Muscle of leg (tissue), 3 donors: ENCODE measurements at regions not wholly inside any gene's neighbourhood (a gene's known extent, or its start where the extent isn't known, plus 50 kb on each side); places are given as distances from the start of the nearest gene placed in this dataset.

Source experiments
- DNase-seq: peaks from one replicate; pipeline ENCODE4 v3.0.0; 2013
- H3K27ac ChIP-seq: one replicate; pipeline ENCODE4 v1.5.1; 2013; ENCODE audit warnings: mild to moderate bottlenecking, low read length, control low read depth
- H3K27me3 ChIP-seq: one replicate; pipeline ENCODE4 v1.6.1; 2013; ENCODE audit warnings: low read length; ENCODE audit not compliant: control insufficient read depth, insufficient read depth
- H3K36me3 ChIP-seq: one replicate; pipeline ENCODE4 v1.6.1; 2013; ENCODE audit warnings: low read length; ENCODE audit not compliant: control insufficient read depth, insufficient read depth
- H3K4me1 ChIP-seq: one replicate; pipeline ENCODE4 v1.6.1; 2013; ENCODE audit warnings: low read length; ENCODE audit not compliant: control insufficient read depth, insufficient read depth
- H3K4me3 ChIP-seq: one replicate; pipeline ENCODE4 v1.5.1; 2013; ENCODE audit warnings: low read length, control low read depth
- H3K9me3 ChIP-seq: replicated peaks from 2 replicates; pipeline ENCODE4 v1.6.1; 2013; ENCODE audit warnings: low read depth, low read length; ENCODE audit not compliant: control insufficient read depth
- WGBS: methylation state at CpG from one replicate; pipeline ENCODE4 v1.1.5; 2013; ENCODE audit warnings: missing lambda C conversion rate; ENCODE audit not compliant: insufficient coverage; 5-methylcytosine and 5-hydroxymethylcytosine counted together

GRCh38 chr15:95584088-95584487 is 746.4 kb upstream of the NR2F2 start:
- H3K27ac ChIP-seq: no peak overlapping the region
- H3K4me1 ChIP-seq: no peaks in the 10 kb centered on the region
- no peak overlapping the region for H3K4me3 ChIP-seq
- no peaks in the 10 kb centered on the region for H3K27me3 ChIP-seq
- no peaks in the 10 kb centered on the region for H3K36me3 ChIP-seq
- no peaks in the 10 kb centered on the region for H3K9me3 ChIP-seq
- no peak for DNase-seq

- WGBS: no CpG with 5 or more reads among the region's 2 CpGs
- H3K36me3 ChIP-seq: no peaks in the 10 kb centered on the region
- DNase-seq: peak; percentile 62
Measured at GRCh38 chr15:95588056-95588455, 742.4 kb upstream of the NR2F2 start.

GRCh38 chr15:95590533-95591044 is 739.9 kb upstream of the NR2F2 start:
- no CpG with 5 or more reads among the region's 5 CpGs for WGBS
- Histone ChIP-seq H3K36me3 (no peaks in the 10 kb centered on the region), H3K27me3 (no peaks in the 10 kb centered on the region), H3K27ac (no peak overlapping the region), H3K4me3 (no peak overlapping the region), H3K9me3 (no peaks in the 10 kb centered on the region), H3K4me1 (peaks cover 3% of the 10 kb centered on the region)
- no peak for DNase-seq

More at GRCh38 chr15:95588056-95588455, 742.4 kb upstream of the NR2F2 start:
- Histone ChIP-seq H3K4me3 (no peak overlapping the region), H3K4me1 (no peaks in the 10 kb centered on the region), H3K27me3 (no peaks in the 10 kb centered on the region), H3K27ac (no peak overlapping the region), H3K9me3 (no peaks in the 10 kb centered on the region)

- no peaks in the 10 kb centered on the region for H3K36me3 ChIP-seq
- H3K27me3 ChIP-seq: no peaks in the 10 kb centered on the region
- peaks cover 3% of the 10 kb centered on the region for H3K4me1 ChIP-seq
- no CpG with 5 or more reads among the region's 5 CpGs for WGBS
- no peak overlapping the region for H3K4me3 ChIP-seq
- no peak for DNase-seq
- H3K9me3 ChIP-seq: no peaks in the 10 kb centered on the region
- H3K27ac ChIP-seq: no peak overlapping the region
Measured at GRCh38 chr15:95591270-95591669, 739.2 kb upstream of the NR2F2 start.

GRCh38 chr15:95591886-95592285 is 738.6 kb upstream of the NR2F2 start:
- no peak overlapping the region for H3K27ac ChIP-seq
- no peaks in the 10 kb centered on the region for H3K27me3 ChIP-seq
- no peaks in the 10 kb centered on the region for H3K9me3 ChIP-seq
- WGBS: 80% methylated on average over 1 of the region's 3 CpGs
- DNase-seq: no peak
- H3K36me3 ChIP-seq: no peaks in the 10 kb centered on the region
- no peak overlapping the region for H3K4me3 ChIP-seq
- H3K4me1 ChIP-seq: peaks cover 6% of the 10 kb centered on the region

GRCh38 chr15:95594496-95594895 is 736.0 kb upstream of the NR2F2 start:
- H3K4me1 ChIP-seq: peaks cover 7% of the 10 kb centered on the region
- no peak for DNase-seq
- H3K4me3 ChIP-seq: no peak overlapping the region
- H3K27me3 ChIP-seq: no peaks in the 10 kb centered on the region
- H3K9me3 ChIP-seq: no peaks in the 10 kb centered on the region
- no peaks in the 10 kb centered on the region for H3K36me3 ChIP-seq
- H3K27ac ChIP-seq: no peak overlapping the region
- no CpG with 5 or more reads among the region's 4 CpGs for WGBS

GRCh38 chr15:95595759-95596158 is 734.7 kb upstream of the NR2F2 start:
- no peaks in the 10 kb centered on the region for H3K27me3 ChIP-seq
- H3K4me1 ChIP-seq: peaks cover 7% of the 10 kb centered on the region
- H3K27ac ChIP-seq: no peak overlapping the region
- H3K4me3 ChIP-seq: no peak overlapping the region
- DNase-seq: no peak
- no peaks in the 10 kb centered on the region for H3K36me3 ChIP-seq
- no peaks in the 10 kb centered on the region for H3K9me3 ChIP-seq

- Histone ChIP-seq H3K36me3 (no peaks in the 10 kb centered on the region), H3K9me3 (no peaks in the 10 kb centered on the region), H3K27ac (peak overlapping the region; percentile 25), H3K27me3 (no peaks in the 10 kb centered on the region), H3K4me3 (no peak overlapping the region), H3K4me1 (peaks cover 7% of the 10 kb centered on the region)
- DNase-seq: peak; percentile 51
- 43% methylated on average over 1 of the region's 6 CpGs for WGBS
Measured at GRCh38 chr15:95596496-95596895, 734.0 kb upstream of the NR2F2 start.

GRCh38 chr15:95598251-95598855 is 732.1 kb upstream of the NR2F2 start:
- WGBS: 70% methylated on average over 5 of the region's 8 CpGs
- H3K4me1 ChIP-seq: peaks cover 7% of the 10 kb centered on the region

GRCh38 chr15:95600367-95600766 is 730.1 kb upstream of the NR2F2 start:
- Histone ChIP-seq H3K36me3 (no peaks in the 10 kb centered on the region), H3K27ac (no peak overlapping the region), H3K27me3 (no peaks in the 10 kb centered on the region), H3K4me3 (no peak overlapping the region), H3K9me3 (no peaks in the 10 kb centered on the region), H3K4me1 (peaks cover 7% of the 10 kb centered on the region)
- DNase-seq: no peak
- WGBS: no CpG with 5 or more reads among the region's 2 CpGs

More at GRCh38 chr15:95598251-95598855, 732.1 kb upstream of the NR2F2 start:
- no peak overlapping the region for H3K27ac ChIP-seq
- no peaks in the 10 kb centered on the region for H3K27me3 ChIP-seq
- no peak overlapping the region for H3K4me3 ChIP-seq
- no peak for DNase-seq
- no peaks in the 10 kb centered on the region for H3K36me3 ChIP-seq
- H3K9me3 ChIP-seq: no peaks in the 10 kb centered on the region

GRCh38 chr15:95600884-95601283 is 729.6 kb upstream of the NR2F2 start:
- Histone ChIP-seq H3K36me3 (no peaks in the 10 kb centered on the region), H3K27ac (no peak overlapping the region), H3K4me3 (no peak overlapping the region), H3K27me3 (no peaks in the 10 kb centered on the region), H3K4me1 (peaks cover 9% of the 10 kb centered on the region), H3K9me3 (no peaks in the 10 kb centered on the region)
- no CpG with 5 or more reads among the region's 3 CpGs for WGBS
- no peak for DNase-seq
